HG02610 (cell line): ENCODE measurements at regions not wholly inside any gene's neighbourhood (a gene's known extent, or its start where the extent isn't known, plus 50 kb on each side); places are given as distances from the start of the nearest gene placed in this dataset.
"Not testable (repeated sequence)": the region's sequence is repeated elsewhere in the genome, so short reads cannot be mapped to it uniquely, and the experiment has no call there.

Experiments
- ATAC-seq: cut with Tn5 transposase; IDR thresholded peaks from one replicate; pipeline ENCODE4 v1.9.1; 2021; ENCODE audit warnings: mild to moderate bottlenecking, moderate library complexity; ENCODE audit not compliant: unreplicated experiment

- ATAC-seq: no peak
Observed at GRCh38 chr3:124043023-124043422, 51.1 kb upstream of the ROPN1 start.

- no peak for ATAC-seq
Observed at GRCh38 chr3:124044956-124045355, 53.0 kb upstream of the ROPN1 start.

DNA sequence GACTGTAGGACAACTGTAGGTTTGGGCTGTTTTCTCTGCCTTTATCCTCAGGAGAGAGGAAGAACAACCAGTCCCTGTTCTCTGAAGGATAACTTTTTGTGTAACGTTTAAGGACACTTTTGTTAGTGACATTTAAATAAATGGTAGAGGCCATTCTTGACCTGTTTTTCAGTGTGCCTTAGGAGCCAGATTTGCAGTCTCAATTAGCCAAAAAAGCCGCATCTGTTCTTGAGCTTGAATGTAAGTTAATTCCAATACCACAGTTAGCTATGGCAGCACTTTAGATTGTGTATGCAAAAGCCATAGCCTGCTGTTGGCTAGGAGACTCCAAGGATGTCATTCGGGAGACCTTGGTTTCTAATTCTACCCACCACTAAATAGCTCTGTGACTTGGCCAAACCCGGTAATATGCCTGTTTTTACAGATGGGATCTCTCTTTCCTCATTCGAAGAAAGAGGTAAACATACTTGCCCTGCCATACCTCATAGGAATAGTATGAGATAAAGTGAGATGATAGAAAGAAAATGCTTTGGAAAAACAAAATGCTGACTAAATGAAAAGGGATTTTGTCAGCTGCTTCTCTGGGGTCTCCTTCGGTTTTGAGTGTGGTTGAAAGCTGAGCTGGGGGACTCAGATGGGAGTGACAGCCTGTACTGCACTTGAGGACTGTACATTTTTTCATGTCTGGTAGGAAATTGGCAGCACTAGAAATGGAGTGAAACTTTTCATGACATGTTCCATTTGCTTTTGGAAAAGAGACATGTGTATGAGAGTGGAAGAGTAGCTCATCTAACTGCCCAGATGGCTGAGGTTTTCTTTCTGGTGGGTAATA lies 57.3 kb upstream of the ROPN1 start:
- ATAC-seq: no peak

DNA sequence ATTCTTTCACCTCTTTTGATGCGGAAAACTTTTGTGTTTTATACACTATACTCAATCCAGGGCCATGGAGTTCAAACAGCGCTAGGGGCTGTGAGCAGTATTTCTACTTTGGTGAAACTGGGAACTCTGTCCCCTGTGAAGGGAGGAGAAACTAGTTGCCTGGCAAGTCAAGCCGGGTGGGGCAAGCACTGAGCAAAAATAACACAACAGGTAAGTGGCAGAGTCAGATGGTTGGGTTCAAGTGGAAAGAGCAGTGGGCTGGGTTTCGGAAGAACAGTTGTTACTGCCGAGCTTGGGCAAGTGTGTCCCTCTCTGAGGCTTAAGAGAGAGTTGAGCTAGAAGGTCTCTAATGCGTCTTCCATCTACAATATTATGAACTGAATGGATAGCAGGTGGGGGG lies 59.7 kb upstream of the ROPN1 start:
- no peak for ATAC-seq

- no peak for ATAC-seq
Observed at GRCh38 chr3:124053871-124054270, 61.9 kb upstream of the ROPN1 start.

- no peak for ATAC-seq
Observed at GRCh38 chr3:124056846-124057245, 64.9 kb upstream of the ROPN1 start.

DNA sequence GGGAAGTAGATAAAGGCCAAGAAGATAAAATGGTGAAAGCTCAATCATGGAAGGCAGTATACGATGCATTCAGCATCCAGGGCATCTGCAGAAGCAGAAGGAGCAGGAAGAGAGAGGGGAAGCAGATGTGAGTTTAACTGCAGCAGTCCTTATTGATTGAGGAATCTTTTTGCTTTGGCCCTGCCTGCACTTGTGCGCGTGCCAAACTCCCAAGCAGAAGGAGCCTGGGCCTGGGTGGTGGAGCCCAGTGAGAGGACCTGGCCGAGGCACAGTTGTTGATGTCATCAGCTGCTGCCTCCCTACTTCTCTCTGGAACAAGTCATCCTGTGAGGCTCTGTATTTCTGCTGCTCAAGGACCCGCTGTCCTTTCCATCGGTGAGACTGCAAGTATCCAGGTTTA lies 65.5 kb upstream of the ROPN1 start:
- no peak for ATAC-seq

DNA sequence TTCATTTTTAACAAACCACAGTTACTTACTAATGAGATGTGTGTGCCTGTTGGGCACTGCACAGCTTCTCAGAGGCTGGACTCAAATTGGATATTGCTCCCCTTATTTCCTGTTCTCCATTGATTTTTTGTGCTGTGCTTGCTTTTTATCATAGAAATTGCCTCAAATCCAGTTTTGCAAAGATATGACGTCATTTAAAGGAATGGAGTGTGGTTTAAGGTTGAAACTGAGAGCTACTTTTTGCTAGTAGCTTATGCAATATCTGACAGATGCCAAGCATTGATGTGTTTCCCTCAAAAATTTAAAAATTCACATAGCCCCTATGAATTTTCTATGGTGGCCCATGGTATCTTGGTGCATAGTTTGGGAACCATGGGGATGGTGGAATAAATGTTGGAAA lies 67.7 kb upstream of the ROPN1 start:
- ATAC-seq: no peak

DNA sequence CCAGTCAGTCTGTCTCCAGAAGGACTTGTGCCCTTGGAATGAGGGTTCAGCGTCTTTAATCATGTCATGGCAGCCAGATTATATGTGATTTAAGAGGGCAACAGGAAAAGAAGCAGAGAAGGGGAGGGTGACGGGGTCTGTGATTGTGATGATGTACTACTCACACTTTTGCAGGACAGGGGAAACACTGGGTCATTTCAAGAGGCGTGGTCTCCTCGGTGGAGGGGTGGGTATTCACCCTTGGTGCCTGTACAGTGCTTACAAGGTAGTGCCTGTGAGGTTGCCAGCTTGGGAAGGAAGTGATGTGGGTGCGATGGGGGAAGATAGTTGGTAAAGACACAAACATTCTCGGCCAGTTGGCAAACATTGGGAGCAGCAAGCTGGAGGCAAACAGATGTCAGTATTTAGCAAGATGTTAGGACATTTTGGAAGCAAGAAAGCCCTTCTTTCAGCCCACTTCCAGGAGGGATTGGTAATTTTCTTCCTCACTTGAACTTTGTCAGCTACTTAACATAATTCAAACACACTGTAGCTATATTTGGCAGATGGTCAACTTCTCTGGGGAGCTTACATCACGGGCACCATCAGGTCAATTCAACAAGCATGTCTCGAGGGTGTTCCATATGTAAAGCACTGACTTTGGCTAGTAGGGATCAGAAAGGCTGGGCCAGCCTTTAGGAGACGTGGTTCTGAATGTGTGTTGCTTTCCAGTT lies 71.4 kb upstream of the ROPN1 start:
- no peak for ATAC-seq

GRCh38 chr3:124064050-124064449 lies 72.1 kb upstream of the ROPN1 start:
- no peak for ATAC-seq

DNA sequence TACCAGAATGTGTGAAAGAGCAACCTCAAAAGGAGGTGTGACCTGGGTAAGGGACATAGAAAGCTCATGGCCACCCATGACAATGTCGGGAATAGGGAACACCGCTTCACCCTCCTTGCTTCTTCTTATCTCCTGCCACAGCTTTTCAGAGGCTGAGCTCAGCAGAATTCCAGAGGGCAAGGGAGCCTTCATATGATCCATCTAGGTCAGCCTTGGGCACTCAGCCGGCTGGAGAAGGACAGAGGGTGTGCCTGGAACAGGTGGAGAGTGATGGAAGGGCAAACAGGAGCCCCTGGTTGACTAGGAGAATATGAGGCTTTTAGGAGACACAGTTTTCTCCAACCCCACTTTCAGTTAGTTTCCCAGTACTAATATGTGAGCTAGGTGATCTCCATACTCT lies 74.6 kb upstream of the ROPN1 start:
- not testable (repeated sequence) for ATAC-seq

GRCh38 chr3:124069706-124070105 lies 77.8 kb upstream of the ROPN1 start:
- ATAC-seq: not testable (repeated sequence)

GRCh38 chr3:124075090-124075489 lies 83.2 kb upstream of the ROPN1 start:
- ATAC-seq: not testable (repeated sequence)

DNA sequence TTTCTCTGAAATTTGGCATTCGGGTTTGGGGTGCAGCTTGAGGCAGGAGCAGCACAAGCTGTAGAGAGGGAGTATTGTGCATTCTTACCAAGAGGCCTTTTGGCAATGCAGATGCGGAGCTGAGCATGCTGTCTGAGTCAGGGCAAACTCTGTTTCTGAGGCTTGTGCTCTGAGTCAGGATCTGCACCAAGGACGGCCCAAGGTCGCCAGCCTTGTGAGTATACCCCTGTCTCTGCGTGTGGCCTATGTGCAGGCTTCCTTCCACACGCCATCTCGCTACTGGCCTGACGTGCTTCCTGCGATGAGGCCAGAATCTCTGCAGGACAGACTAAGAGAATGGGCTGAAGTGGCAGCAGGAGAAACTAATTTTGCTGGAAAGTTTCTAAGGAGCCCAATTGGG lies 83.8 kb upstream of the ROPN1 start:
- ATAC-seq: no peak

- ATAC-seq: no peak
Observed at GRCh38 chr3:124076235-124076634, 84.3 kb upstream of the ROPN1 start.

DNA sequence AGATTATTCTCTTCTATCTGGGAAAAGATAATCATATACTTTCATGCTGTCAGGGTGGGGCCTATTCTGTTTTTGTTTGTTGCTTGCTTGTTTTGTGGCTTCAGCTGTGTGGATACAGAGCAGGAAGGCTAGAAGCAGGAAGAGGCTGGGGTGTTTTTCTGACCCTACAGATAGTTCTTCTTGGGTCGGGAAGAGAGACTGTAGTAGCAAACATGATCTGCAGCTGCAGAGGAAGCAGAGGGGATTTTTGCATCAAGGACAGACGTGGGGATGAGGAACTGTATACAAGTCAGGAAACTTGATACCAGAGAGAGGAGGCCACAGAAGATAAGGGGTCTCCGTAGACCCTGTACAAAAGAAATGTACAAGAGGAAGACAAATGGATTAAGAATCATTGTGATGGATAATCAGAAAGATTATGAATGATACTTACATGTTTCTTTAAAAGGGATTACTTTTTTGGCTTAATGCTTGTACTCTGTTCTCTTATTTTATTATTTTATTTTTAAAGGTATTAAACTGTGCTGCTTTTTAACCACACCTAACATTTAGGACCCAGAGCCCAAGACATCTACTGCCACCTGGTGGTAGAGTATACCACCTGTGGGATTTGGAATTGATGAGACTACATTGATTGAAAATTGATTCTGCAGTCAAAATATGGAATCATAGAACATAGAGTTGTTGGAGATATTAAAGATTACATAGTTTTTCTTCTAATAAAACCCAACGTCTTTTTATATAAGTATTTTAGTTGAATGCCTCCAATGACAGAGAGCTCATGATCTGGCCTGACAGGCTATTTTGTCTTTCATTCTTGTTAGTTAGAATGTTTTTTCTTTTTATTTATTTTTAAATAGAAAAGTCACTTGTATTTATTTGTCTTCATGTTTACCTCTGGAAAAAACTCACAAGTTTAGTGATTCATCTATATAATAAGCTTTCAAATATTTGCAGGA lies 87.3 kb upstream of the ROPN1 start:
- no peak for ATAC-seq

GRCh38 chr3:124079912-124080276 lies 88.0 kb upstream of the ROPN1 start:
- no peak for ATAC-seq

DNA sequence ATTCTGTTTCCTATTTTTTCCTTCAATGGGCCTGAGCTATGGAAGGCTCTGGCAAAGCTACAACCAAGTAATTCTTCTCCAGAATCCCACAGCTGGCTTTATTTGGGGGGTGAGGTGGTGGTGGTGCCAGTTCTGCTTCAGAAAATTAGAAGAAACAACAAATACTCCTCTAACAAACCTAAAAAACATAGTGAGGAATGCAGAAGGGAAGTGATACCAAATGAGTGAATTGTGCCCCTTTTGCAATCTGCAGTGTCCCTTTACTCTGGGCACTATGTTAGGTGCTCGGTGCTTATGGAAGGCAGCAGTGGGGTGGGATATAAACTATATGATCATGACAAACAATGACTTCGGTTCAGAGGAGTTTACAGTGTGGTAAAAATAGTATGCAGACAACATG lies 90.4 kb upstream of the ROPN1 start:
- ATAC-seq: no peak

DNA sequence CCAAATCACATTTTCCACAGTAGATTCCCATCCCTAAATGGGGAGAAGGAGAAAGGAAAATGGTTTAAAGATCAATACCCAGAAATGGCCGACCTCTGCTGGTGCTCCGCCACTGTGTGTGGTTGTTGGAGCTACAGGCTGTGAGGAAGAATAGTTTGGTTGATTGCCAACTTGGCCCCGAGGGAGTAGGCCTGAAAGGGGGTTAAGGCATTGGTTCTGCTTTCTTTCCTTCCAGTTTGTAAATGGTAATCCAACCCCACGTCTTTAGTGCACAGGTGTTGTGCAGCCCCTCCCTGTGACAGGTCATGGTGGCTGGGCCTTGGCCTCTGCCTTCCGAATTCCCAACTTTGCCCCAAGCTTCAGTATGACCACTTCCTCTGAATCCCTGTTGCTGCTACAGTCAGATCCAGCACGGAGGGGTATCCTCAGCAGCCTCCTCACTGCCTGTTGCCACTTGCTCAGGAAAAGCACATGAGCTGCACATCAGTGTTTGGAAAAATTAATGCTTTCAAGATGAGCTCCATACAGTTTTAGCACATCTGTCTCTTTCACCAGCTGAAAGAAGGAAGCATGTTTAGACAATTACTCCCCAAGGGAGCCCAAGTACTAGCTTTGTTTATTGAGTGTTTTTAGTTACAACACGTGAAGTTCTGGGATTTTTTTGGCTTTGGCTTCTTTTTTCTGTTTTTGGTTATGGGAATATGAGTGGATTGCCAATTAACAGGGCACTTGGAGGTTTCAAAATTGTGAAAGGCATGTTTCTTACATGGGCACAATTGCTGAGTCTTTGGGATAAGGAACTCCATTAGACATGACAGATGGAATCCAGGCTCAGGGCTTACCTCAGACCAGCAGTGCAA lies 92.3 kb upstream of the ROPN1 start:
- no peak for ATAC-seq

- ATAC-seq: no peak
Observed at GRCh38 chr3:124088801-124089200, 96.9 kb upstream of the ROPN1 start.
